ACC112 (cell line): ENCODE measurements at regions not wholly inside any gene's neighbourhood (a gene's known extent, or its start where the extent isn't known, plus 50 kb on each side); places are given as distances from the start of the nearest gene placed in this dataset.

Experiments used
- H2AFZ ChIP-seq: fragments of 200-600 bp; sonication (generic); one replicate; pipeline ENCODE4 v1.6.0; 2017; ENCODE audit warnings: antibody characterized with exemption, low read length; ENCODE audit not compliant: unreplicated experiment
- H3K27ac ChIP-seq: fragments of 200-600 bp; sonication (generic); 2 replicates; pipeline ENCODE4 v1.5.1; 2014; ENCODE audit warnings: low read depth, mild to moderate bottlenecking, antibody characterized with exemption, low read length, moderate library complexity
- H3K27me3 ChIP-seq: fragments of 200-600 bp; sonication (generic); 2 replicates; pipeline ENCODE4 v1.6.1; 2014; ENCODE audit warnings: mild to moderate bottlenecking, antibody characterized with exemption, low read length, moderate library complexity, mixed read lengths; ENCODE audit not compliant: insufficient read depth
- H3K36me3 ChIP-seq: fragments of 200-600 bp; sonication (generic); 2 replicates; pipeline ENCODE4 v1.6.1; 2016; ENCODE audit warnings: mild to moderate bottlenecking, antibody characterized with exemption, low read length, moderate library complexity, mixed read lengths; ENCODE audit not compliant: insufficient read depth
- H3K4me1 ChIP-seq: fragments of 200-600 bp; sonication (generic); one replicate; pipeline ENCODE4 v1.6.1; 2016; ENCODE audit warnings: low read length, mixed read lengths; ENCODE audit not compliant: insufficient read depth, unreplicated experiment, control insufficient read depth
- H3K4me3 ChIP-seq: fragments of 200-600 bp; sonication (generic); 2 replicates; pipeline ENCODE4 v1.5.1; 2014; ENCODE audit warnings: mild to moderate bottlenecking, low read depth, low read length
- H3K79me2 ChIP-seq: fragments of 200-600 bp; sonication (generic); one replicate; pipeline ENCODE4 v1.6.0; 2016; ENCODE audit warnings: low read length; ENCODE audit not compliant: control insufficient read depth, unreplicated experiment, insufficient read depth

DNA sequence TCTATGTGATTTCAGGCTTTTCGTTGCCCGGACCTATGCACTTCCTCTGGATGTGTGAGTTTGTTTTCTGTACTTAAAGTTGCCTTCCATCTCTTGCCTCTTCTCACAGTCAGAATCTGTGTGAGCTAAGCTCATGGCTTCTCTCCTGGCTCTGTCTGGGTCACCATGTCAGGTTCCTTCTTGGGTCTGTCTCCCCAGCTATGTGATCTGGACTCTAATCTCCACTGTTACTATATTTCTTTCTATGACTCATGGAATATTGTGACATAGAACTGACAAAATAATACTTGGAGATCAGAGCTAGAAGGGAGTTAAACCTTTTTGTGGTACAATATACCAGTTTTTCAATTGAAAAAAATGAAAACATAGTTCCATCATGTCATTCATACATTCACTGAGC, 172.7 kb upstream of the FGGY start:
- Histone ChIP-seq H3K79me2 (no peaks in the 10 kb centered on the region), H2AFZ (no peak overlapping the region), H3K4me3 (no peak overlapping the region), H3K27ac (no peak overlapping the region; the same call in 1 of the 2 replicates), H3K4me1 (peaks cover 56% of the 10 kb centered on the region), H3K27me3 (no peaks in the 10 kb centered on the region), H3K36me3 (no peaks in the 10 kb centered on the region)

DNA sequence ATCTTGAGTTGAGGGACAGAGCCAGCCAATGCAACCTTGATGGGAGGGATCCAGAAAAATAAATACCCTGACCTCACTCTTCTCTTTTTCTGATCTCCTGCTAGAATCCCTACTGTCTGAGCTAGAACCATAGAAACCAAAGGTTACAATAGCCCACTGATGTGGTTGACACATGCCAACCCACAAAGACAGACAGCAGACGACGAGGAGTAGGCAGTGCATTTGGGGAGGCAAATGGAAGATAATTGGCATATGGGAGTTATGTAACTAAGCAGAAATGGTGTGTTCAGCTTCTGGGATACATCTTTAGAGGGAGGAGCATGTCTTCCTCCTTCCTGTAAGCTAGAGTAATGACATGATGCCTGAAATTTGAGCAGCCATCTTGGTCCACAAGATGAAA, 171.7 kb upstream of the FGGY start:
- Histone ChIP-seq H3K4me3 (no peak overlapping the region), H2AFZ (no peak overlapping the region), H3K27ac (no peak overlapping the region), H3K79me2 (no peaks in the 10 kb centered on the region), H3K27me3 (no peaks in the 10 kb centered on the region), H3K36me3 (no peaks in the 10 kb centered on the region), H3K4me1 (peaks cover 58% of the 10 kb centered on the region)

DNA sequence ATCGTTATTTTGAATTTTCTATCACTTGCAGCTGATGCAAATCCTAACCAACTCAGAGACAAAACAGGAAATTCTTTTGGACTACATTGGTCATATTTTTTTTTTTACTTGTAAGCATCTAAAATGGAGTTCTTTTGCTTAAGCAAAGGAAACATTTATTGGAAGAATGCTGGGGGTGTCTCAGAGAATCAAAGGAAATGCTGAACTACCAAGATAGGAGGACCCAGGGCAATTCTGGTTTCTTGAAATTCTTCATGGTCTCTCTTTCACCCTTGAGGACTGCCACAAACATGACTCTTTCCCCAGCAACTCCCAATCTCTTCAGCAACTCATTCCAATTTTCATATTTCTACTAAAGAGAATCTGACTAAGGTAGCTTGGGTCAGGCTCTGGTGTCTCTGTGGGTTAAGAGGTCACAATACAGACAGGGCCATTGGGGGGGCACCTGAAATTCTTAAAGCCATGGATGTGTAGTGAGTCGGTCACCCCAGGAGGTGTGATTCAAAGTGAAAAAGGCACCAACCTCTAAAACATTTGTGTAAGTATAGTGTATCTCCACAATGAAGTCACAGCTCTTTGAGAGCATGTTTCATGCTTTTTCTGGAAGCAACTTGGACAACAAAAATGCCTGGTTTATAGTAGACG, 171.1 kb upstream of the FGGY start:
- Histone ChIP-seq H3K79me2 (no peaks in the 10 kb centered on the region), H3K27me3 (no peaks in the 10 kb centered on the region), H3K27ac (no peak overlapping the region), H3K4me1 (peaks cover 58% of the 10 kb centered on the region), H3K4me3 (no peak overlapping the region), H3K36me3 (no peaks in the 10 kb centered on the region), H2AFZ (no peak overlapping the region)

DNA sequence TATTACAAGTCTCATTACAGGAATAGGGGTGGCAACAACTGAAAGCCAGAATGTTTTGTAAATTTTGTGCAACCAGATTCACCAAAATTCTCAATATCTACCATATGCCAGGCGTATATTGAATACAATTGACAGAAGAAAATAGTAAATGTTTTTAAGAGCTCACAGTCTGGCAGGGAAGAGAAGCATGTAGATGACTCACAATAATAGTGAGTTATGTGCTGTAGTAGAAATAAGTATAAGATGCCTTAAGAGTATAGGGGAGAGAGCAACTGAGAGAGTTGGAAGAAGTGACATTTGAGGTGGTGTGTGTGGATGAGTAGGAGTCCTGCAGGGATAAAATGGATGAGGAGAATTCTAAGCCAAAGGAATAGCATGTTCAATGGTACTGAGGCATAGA, 170.5 kb upstream of the FGGY start:
- H3K79me2 ChIP-seq = no peaks in the 10 kb centered on the region
- H3K4me3 ChIP-seq = no peak overlapping the region
- H3K27me3 ChIP-seq = no peaks in the 10 kb centered on the region
- H2AFZ ChIP-seq = no peak overlapping the region
- H3K27ac ChIP-seq = no peak overlapping the region
- peaks cover 58% of the 10 kb centered on the region for H3K4me1 ChIP-seq
- H3K36me3 ChIP-seq = no peaks in the 10 kb centered on the region

DNA sequence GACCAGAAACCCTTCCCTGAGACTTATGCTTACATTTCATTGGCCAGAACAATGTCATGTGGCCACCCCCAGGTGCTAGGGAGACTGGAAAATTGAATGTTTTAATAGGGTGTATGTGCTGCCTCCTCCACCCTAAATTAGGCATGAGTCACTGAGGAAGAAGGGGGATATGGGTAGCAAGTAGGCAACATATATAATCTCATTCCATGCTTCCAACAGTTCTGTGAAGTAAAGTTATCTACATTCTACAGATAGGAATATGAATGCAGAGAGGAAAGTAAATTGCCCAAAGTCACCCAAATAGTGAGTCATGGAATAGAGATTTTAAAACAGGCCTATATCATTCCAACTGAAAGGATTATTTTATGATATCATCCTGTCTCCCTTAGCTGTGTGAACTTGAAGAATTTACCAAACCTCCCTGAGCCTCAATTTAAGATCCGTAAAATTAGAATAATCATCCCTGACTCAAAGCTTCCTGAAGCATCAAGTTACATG, 168.6 kb upstream of the FGGY start:
- Histone ChIP-seq H3K27me3 (no peaks in the 10 kb centered on the region), H3K4me3 (no peak overlapping the region), H3K36me3 (no peaks in the 10 kb centered on the region), H3K27ac (peak overlapping the region; percentile 48), H2AFZ (peak overlapping the region; percentile 11), H3K4me1 (peaks cover 43% of the 10 kb centered on the region), H3K79me2 (no peaks in the 10 kb centered on the region)

DNA sequence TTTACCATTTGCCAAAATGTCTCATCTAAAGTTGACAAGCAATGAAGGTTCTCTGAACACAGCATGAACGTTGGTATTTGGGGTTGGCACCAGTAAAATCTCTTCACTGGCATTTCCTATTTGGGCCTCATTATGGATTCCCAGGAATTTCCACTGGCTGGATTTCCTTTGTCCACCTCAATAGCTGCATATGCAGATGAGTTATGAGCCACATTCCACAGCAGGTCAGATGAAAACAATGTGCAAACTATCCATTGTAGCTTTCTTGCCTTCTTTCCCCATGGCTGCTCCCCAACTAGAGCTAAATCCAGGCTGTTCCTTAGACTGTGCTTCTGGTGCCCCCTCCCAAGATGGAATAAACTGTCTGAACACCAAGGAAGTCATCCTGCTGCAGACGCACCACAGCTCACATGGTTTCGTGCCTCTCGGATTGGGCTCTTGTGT, 168.1 kb upstream of the FGGY start:
- Histone ChIP-seq H3K4me1 (peaks cover 38% of the 10 kb centered on the region), H3K36me3 (no peaks in the 10 kb centered on the region), H3K79me2 (no peaks in the 10 kb centered on the region), H3K27ac (peak overlapping the region; percentile 48), H3K27me3 (no peaks in the 10 kb centered on the region), H2AFZ (peak overlapping the region; percentile 11), H3K4me3 (no peak overlapping the region)

DNA sequence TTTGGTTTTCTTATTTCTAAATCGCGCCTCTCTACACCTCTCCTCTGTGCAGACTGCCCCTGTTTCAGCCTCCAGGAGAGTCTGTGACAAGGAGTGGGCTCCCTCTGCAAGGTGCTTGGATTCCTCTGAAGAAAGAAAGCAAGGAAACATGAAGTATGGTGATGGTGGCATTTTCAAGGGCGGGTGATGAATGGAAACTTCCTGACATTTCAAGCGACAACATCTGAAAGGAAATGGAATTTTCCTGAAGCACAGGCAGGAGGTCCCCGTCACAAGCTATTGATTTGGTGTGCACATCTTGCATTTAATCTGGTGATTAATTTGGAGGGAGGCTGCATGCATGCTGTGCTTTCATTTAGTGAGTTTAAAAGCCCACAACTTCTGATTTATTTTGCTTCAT, 164.6 kb upstream of the FGGY start:
- peaks cover 30% of the 10 kb centered on the region for H3K4me1 ChIP-seq
- H2AFZ ChIP-seq = no peak overlapping the region
- H3K4me3 ChIP-seq = no peak overlapping the region
- no peak overlapping the region for H3K27ac ChIP-seq
- H3K36me3 ChIP-seq = no peaks in the 10 kb centered on the region
- H3K27me3 ChIP-seq = no peaks in the 10 kb centered on the region
- no peaks in the 10 kb centered on the region for H3K79me2 ChIP-seq

DNA sequence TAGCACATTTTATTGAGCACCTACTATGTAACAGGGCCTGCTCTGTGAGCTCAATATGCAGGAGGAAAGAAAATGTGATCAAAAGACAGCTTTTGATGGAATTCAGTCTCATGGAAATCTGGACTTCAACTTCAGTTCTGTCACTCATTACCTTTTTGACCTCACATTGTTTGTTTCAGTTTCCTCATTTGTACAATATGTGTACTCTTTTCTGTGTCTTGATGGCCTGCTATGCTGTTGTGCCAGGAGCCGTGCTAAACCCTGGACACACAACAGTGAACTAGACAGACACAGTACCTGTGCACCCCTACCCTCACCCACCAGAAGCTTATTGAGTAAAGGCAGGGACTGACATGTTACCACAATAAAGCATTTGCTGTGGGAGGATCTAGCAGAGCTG, 162.9 kb upstream of the FGGY start:
- Histone ChIP-seq H3K79me2 (no peaks in the 10 kb centered on the region), H3K27me3 (no peaks in the 10 kb centered on the region), H2AFZ (no peak overlapping the region), H3K4me1 (peaks cover 18% of the 10 kb centered on the region), H3K27ac (no peak overlapping the region), H3K36me3 (no peaks in the 10 kb centered on the region), H3K4me3 (no peak overlapping the region)

DNA sequence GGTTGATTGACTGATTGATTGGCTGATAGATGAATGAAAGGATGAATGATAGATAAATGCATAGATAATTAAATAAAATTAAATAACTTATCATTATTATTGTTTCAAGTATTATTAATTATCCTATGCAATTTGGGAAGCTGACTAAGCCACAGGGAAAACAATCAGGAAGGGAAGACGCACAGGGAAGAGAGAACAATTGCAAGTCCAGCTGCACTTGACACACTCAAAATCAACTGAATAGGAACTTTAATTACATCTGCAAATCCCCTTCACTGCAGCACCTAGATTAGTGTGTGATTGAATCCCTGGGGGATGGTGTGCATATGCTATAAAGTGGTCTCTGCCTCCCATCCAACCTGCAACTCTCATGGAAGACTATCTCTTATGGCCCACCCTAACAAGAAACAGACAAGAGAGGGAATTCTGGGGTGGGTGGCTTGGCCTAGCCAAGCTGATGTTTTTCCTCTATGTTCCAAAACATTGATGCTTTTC, 161.1 kb upstream of the FGGY start:
- H3K4me3 ChIP-seq = no peak overlapping the region
- H3K36me3 ChIP-seq = no peaks in the 10 kb centered on the region
- H3K79me2 ChIP-seq = no peaks in the 10 kb centered on the region
- H3K27me3 ChIP-seq = no peaks in the 10 kb centered on the region
- H2AFZ ChIP-seq = no peak overlapping the region
- peaks cover 21% of the 10 kb centered on the region for H3K4me1 ChIP-seq
- peak overlapping the region; percentile 29; the same call in 1 of the 2 replicates for H3K27ac ChIP-seq

DNA sequence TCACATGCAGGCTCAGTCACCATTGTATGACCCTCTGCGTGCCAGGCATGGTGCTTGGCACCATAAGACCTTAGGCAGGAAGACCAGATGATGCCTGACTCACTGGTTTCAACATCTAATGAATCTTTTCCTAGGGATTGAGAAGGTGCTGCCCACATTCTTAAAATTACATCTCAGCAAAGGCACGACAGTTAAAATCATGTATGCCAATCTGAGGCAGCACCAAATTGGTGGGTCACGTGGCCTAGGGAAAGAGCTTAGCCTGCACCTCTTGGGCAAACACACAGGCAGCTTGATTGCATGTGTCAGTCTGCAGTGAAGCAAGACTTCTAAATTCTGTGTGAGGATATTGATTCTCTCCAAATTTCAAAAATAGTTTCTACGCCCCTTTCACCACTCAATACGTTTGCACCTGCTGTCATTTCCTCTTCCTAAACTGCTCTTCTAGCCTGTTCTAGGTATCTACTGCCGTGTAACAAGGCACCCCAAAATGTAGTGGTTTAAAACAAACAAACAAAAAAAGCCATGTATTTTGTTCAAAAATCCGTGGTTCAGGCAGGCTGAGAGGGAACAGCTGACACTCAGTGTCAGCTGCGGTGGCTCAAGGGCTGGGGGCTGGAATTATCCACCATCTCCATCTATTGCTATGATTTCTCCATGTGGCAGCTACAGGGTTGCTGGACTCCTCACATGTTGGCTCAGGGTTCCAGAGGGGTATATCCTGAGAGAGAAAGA, 160.2 kb upstream of the FGGY start:
- H2AFZ ChIP-seq = no peak overlapping the region
- no peak overlapping the region for H3K4me3 ChIP-seq
- H3K36me3 ChIP-seq = no peaks in the 10 kb centered on the region
- H3K4me1 ChIP-seq = peaks cover 29% of the 10 kb centered on the region
- peak overlapping the region; percentile 35; the same call in 1 of the 2 replicates for H3K27ac ChIP-seq
- no peaks in the 10 kb centered on the region for H3K27me3 ChIP-seq
- H3K79me2 ChIP-seq = no peaks in the 10 kb centered on the region

DNA sequence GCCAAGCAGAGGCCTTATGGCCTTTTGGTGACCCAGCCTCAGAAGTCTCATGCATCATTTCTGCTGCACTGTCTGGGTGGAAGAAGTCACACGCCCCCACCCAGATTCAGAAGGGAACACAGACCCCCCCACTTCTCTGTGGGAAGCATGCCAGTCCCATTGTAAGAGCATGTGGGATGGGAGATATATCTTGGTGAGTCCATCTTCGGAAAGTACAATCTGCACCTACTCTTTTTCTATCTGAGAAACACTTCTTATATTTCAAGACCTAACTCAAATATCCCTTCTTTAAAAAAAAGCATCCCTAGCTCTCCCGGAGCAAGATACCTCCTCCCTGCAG, 159.6 kb upstream of the FGGY start:
- no peak overlapping the region for H3K4me3 ChIP-seq
- no peaks in the 10 kb centered on the region for H3K79me2 ChIP-seq
- no peaks in the 10 kb centered on the region for H3K27me3 ChIP-seq
- H2AFZ ChIP-seq = no peak overlapping the region
- no peaks in the 10 kb centered on the region for H3K36me3 ChIP-seq
- H3K4me1 ChIP-seq = peaks cover 31% of the 10 kb centered on the region
- peak overlapping the region; percentile 35; the same call in 1 of the 2 replicates for H3K27ac ChIP-seq
